Mucosa of stomach (tissue), 1 donor: ENCODE measurements at regions not wholly inside any gene's neighbourhood (a gene's known extent, or its start where the extent isn't known, plus 50 kb on each side); places are given as distances from the start of the nearest gene placed in this dataset.

Source experiments
- H3K27me3 ChIP-seq: one replicate; pipeline ENCODE4 v1.7.0; 2013; ENCODE audit warnings: mild to moderate bottlenecking, low read length; ENCODE audit not compliant: control insufficient read depth, insufficient read depth
- H3K36me3 ChIP-seq: one replicate; pipeline ENCODE4 v1.7.0; 2013; ENCODE audit warnings: low read length; ENCODE audit not compliant: control insufficient read depth, insufficient read depth
- H3K4me1 ChIP-seq: one replicate; pipeline ENCODE4 v1.7.0; 2013; ENCODE audit warnings: mild to moderate bottlenecking, low read length; ENCODE audit not compliant: control insufficient read depth, insufficient read depth
- H3K4me3 ChIP-seq: one replicate; pipeline ENCODE4 v1.7.0; 2013; ENCODE audit warnings: low read length
- H3K9ac ChIP-seq: one replicate; pipeline ENCODE4 v1.7.0; 2013; ENCODE audit warnings: mild to moderate bottlenecking, low read length, moderate library complexity
- H3K9me3 ChIP-seq: one replicate; pipeline ENCODE4 v1.7.0; 2013; ENCODE audit warnings: mild to moderate bottlenecking, low read length, moderate library complexity; ENCODE audit not compliant: control insufficient read depth
- donor health status: Pancreatic carcinoma.

- Histone ChIP-seq H3K9me3 (no peaks in the 10 kb centered on the region), H3K9ac (no peak overlapping the region), H3K36me3 (no peaks in the 10 kb centered on the region), H3K27me3 (no peaks in the 10 kb centered on the region), H3K4me3 (no peak overlapping the region), H3K4me1 (no peaks in the 10 kb centered on the region)
Measured at GRCh38 chr20:39270837-39271604, 308.9 kb downstream of the DHX35 start.

GRCh38 chr20:39269493-39270217 is 307.5 kb downstream of the DHX35 start:
- H3K9ac ChIP-seq = no peak overlapping the region
- H3K36me3 ChIP-seq = no peaks in the 10 kb centered on the region
- H3K4me3 ChIP-seq = no peak overlapping the region
- no peaks in the 10 kb centered on the region for H3K27me3 ChIP-seq
- H3K4me1 ChIP-seq = no peaks in the 10 kb centered on the region
- H3K9me3 ChIP-seq = no peaks in the 10 kb centered on the region

GRCh38 chr20:39268981-39269461 is 306.9 kb downstream of the DHX35 start:
- H3K27me3 ChIP-seq = no peaks in the 10 kb centered on the region
- H3K4me3 ChIP-seq = no peak overlapping the region
- no peak overlapping the region for H3K9ac ChIP-seq
- no peaks in the 10 kb centered on the region for H3K36me3 ChIP-seq
- H3K9me3 ChIP-seq = no peaks in the 10 kb centered on the region
- no peaks in the 10 kb centered on the region for H3K4me1 ChIP-seq

GRCh38 chr20:39268491-39268951 is 306.4 kb downstream of the DHX35 start:
- no peaks in the 10 kb centered on the region for H3K9me3 ChIP-seq
- H3K4me3 ChIP-seq = no peak overlapping the region
- H3K4me1 ChIP-seq = no peaks in the 10 kb centered on the region
- H3K36me3 ChIP-seq = no peaks in the 10 kb centered on the region
- H3K9ac ChIP-seq = no peak overlapping the region
- no peaks in the 10 kb centered on the region for H3K27me3 ChIP-seq

- no peaks in the 10 kb centered on the region for H3K4me1 ChIP-seq
- no peaks in the 10 kb centered on the region for H3K36me3 ChIP-seq
- H3K9ac ChIP-seq = no peak overlapping the region
- no peak overlapping the region for H3K4me3 ChIP-seq
- H3K27me3 ChIP-seq = no peaks in the 10 kb centered on the region
- H3K9me3 ChIP-seq = no peaks in the 10 kb centered on the region
Measured at GRCh38 chr20:39266989-39267388, 304.8 kb downstream of the DHX35 start.

- Histone ChIP-seq H3K27me3 (no peaks in the 10 kb centered on the region), H3K9ac (no peak overlapping the region), H3K4me3 (no peak overlapping the region), H3K4me1 (no peaks in the 10 kb centered on the region), H3K36me3 (no peaks in the 10 kb centered on the region), H3K9me3 (no peaks in the 10 kb centered on the region)
Measured at GRCh38 chr20:39264506-39265172, 302.5 kb downstream of the DHX35 start.

- Histone ChIP-seq H3K4me3 (no peak overlapping the region), H3K4me1 (no peaks in the 10 kb centered on the region), H3K36me3 (no peaks in the 10 kb centered on the region), H3K9ac (no peak overlapping the region), H3K27me3 (no peaks in the 10 kb centered on the region), H3K9me3 (no peaks in the 10 kb centered on the region)
Measured at GRCh38 chr20:39263076-39263475, 300.9 kb downstream of the DHX35 start.

GRCh38 chr20:39259808-39260207 is 297.7 kb downstream of the DHX35 start:
- Histone ChIP-seq H3K36me3 (no peaks in the 10 kb centered on the region), H3K4me1 (no peaks in the 10 kb centered on the region), H3K27me3 (no peaks in the 10 kb centered on the region), H3K9ac (no peak overlapping the region), H3K4me3 (no peak overlapping the region), H3K9me3 (no peaks in the 10 kb centered on the region)

- H3K36me3 ChIP-seq = no peaks in the 10 kb centered on the region
- no peaks in the 10 kb centered on the region for H3K9me3 ChIP-seq
- no peak overlapping the region for H3K4me3 ChIP-seq
- H3K4me1 ChIP-seq = no peaks in the 10 kb centered on the region
- no peaks in the 10 kb centered on the region for H3K27me3 ChIP-seq
- H3K9ac ChIP-seq = no peak overlapping the region
Measured at GRCh38 chr20:39259010-39259803, 297.1 kb downstream of the DHX35 start.

GRCh38 chr20:39258253-39258652 is 296.1 kb downstream of the DHX35 start:
- H3K9ac ChIP-seq = no peak overlapping the region
- no peaks in the 10 kb centered on the region for H3K9me3 ChIP-seq
- H3K4me1 ChIP-seq = no peaks in the 10 kb centered on the region
- H3K4me3 ChIP-seq = no peak overlapping the region
- no peaks in the 10 kb centered on the region for H3K27me3 ChIP-seq
- no peaks in the 10 kb centered on the region for H3K36me3 ChIP-seq

- Histone ChIP-seq H3K9ac (no peak overlapping the region), H3K4me1 (no peaks in the 10 kb centered on the region), H3K9me3 (no peaks in the 10 kb centered on the region), H3K36me3 (no peaks in the 10 kb centered on the region), H3K27me3 (no peaks in the 10 kb centered on the region), H3K4me3 (no peak overlapping the region)
Measured at GRCh38 chr20:39253051-39253755, 291.1 kb downstream of the DHX35 start.
